ENCODE measurements at regions not wholly inside any gene's neighbourhood (a gene's known extent, or its start where the extent isn't known, plus 50 kb on each side); places are given as distances from the start of the nearest gene placed in this dataset.

- TF ChIP-seq, protein P1, sequence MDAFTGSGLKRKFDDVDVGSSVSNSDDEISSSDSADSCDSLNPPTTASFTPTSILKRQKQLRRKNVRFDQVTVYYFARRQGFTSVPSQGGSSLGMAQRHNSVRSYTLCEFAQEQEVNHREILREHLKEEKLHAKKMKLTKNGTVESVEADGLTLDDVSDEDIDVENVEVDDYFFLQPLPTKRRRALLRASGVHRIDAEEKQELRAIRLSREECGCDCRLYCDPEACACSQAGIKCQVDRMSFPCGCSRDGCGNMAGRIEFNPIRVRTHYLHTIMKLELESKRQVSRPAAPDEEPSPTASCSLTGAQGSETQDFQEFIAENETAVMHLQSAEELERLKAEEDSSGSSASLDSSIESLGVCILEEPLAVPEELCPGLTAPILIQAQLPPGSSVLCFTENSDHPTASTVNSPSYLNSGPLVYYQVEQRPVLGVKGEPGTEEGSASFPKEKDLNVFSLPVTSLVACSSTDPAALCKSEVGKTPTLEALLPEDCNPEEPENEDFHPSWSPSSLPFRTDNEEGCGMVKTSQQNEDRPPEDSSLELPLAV (CRISPR knock-in tag; conservative IDR thresholded peaks at IDR 0.05; ENCODE audit: low read depth): no peak
Measured at GRCh38 chr1:81053826-81054225, 746.9 kb upstream of the ADGRL2 start (continued).

DNA sequence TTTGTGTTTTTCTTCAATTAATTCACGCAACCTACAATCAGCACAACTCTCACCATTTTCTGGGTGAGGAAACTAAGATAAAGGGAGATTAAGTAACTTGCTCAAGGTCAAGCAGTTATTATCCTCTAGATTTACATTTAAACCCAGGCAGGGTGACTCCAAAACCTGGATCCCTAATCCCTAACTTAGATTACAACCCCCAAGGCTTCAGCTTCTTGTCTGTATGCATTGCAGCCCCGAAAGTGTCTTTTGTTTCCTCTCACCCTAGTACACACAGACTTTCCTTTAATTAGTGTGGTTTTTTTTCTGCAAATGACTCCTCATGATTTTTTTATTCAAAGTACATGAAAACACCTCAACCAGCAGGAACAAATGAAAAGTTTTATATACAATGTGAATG is 748.6 kb upstream of the ADGRL2 start:
- ChIA-PET POLR2A (no interaction called here), CTCF (ENCODE audit: low intra/inter-chr PET ratio, low total read pairs) (no interaction called here)
- ATAC-seq (no peak), DNase-seq (ENCODE audit: low spot score) (no peak), FAIRE-seq (no peak)
- H3K4me1 ChIP-seq (ENCODE audit: insufficient read depth, low read length): no peaks in the 10 kb centered on the region
- 0% methylated on average over 2 of the region's 2 CpGs for WGBS (ENCODE audit: low lambda C conversion rate)
- intact Hi-C loops (cut with micrococcal nuclease; ENCODE audit: unreplicated experiment) (no loop called here), in situ Hi-C loops (cut with HindIII; ENCODE audit: extremely low pct_ligation_motif_present, low pct_unique_long_range_greater_than_20kb) (no loop called here)
- H3K27ac ChIP-seq (ENCODE audit: extremely low read length, insufficient read depth, low read length): no peak overlapping the region
- H4K20me1 ChIP-seq (ENCODE audit: insufficient read depth, low read length): no peaks in the 10 kb centered on the region
- H3K27me3 ChIP-seq (ENCODE audit: control insufficient read depth in 1 of 2, insufficient read depth in 2 of 2, low read length in 2 of 2): no peaks in the 10 kb centered on the region
- H3K36me3 ChIP-seq (replicated peaks in 1 of 2; ENCODE audit: control insufficient read depth in 1 of 2, insufficient read depth in 2 of 2, low read length in 2 of 2): no peaks in the 10 kb centered on the region
- H3K9me3 ChIP-seq (ENCODE audit: low read length): peaks cover 47% of the 10 kb centered on the region
- no peak overlapping the region for H3K4me2 ChIP-seq (ENCODE audit: low read depth, low read length)
- H2AFZ ChIP-seq (ENCODE audit: low read length): no peak overlapping the region
- H3K79me2 ChIP-seq (ENCODE audit: insufficient read depth, low read length): no peaks in the 10 kb centered on the region
- H3K4me3 ChIP-seq (replicated peaks in 1 of 3; ENCODE audit: insufficient read depth in 1 of 3, low read depth in 2 of 3, low read length in 3 of 3): no peak overlapping the region
- BruUV-seq (replicated peaks): no TSS peak
- no peak overlapping the region for H3K9ac ChIP-seq (ENCODE audit: insufficient read depth, low read depth, low read length)
- TF ChIP-seq CBX5 (CRISPR knock-in tag; IDR thresholded peaks at IDR 0.05; ENCODE audit: borderline replicate concordance) (no peak), ZNF563 (CRISPR knock-in tag; IDR thresholded peaks at IDR 0.05) (no peak), ZNF660 (CRISPR knock-in tag; IDR thresholded peaks at IDR 0.05; ENCODE audit: borderline replicate concordance, low read depth) (no peak), SAP130 (CRISPR knock-in tag; IDR thresholded peaks at IDR 0.05; ENCODE audit: low read depth) (no peak), ARID3A (IDR thresholded peaks at IDR 0.05; ENCODE audit: low read depth, low read length) (no peak), ZFP1 (CRISPR knock-in tag; IDR thresholded peaks at IDR 0.05) (no peak), NFIC (IDR thresholded peaks at IDR 0.05; ENCODE audit: low read length) (no peak)
- TF ChIP-seq, protein P2, sequence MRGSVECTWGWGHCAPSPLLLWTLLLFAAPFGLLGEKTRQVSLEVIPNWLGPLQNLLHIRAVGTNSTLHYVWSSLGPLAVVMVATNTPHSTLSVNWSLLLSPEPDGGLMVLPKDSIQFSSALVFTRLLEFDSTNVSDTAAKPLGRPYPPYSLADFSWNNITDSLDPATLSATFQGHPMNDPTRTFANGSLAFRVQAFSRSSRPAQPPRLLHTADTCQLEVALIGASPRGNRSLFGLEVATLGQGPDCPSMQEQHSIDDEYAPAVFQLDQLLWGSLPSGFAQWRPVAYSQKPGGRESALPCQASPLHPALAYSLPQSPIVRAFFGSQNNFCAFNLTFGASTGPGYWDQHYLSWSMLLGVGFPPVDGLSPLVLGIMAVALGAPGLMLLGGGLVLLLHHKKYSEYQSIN (CRISPR knock-in tag; IDR thresholded peaks at IDR 0.05; ENCODE audit: borderline replicate concordance): no peak
- TF ChIP-seq, protein P3, sequence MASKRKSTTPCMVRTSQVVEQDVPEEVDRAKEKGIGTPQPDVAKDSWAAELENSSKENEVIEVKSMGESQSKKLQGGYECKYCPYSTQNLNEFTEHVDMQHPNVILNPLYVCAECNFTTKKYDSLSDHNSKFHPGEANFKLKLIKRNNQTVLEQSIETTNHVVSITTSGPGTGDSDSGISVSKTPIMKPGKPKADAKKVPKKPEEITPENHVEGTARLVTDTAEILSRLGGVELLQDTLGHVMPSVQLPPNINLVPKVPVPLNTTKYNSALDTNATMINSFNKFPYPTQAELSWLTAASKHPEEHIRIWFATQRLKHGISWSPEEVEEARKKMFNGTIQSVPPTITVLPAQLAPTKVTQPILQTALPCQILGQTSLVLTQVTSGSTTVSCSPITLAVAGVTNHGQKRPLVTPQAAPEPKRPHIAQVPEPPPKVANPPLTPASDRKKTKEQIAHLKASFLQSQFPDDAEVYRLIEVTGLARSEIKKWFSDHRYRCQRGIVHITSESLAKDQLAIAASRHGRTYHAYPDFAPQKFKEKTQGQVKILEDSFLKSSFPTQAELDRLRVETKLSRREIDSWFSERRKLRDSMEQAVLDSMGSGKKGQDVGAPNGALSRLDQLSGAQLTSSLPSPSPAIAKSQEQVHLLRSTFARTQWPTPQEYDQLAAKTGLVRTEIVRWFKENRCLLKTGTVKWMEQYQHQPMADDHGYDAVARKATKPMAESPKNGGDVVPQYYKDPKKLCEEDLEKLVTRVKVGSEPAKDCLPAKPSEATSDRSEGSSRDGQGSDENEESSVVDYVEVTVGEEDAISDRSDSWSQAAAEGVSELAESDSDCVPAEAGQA (IDR thresholded peaks at IDR 0.05; ENCODE audit: low read depth): no peak
- TF ChIP-seq, protein P3 (CRISPR knock-in tag; IDR thresholded peaks at IDR 0.05; ENCODE audit: borderline replicate concordance): no peak
- TF ChIP-seq, protein P4, sequence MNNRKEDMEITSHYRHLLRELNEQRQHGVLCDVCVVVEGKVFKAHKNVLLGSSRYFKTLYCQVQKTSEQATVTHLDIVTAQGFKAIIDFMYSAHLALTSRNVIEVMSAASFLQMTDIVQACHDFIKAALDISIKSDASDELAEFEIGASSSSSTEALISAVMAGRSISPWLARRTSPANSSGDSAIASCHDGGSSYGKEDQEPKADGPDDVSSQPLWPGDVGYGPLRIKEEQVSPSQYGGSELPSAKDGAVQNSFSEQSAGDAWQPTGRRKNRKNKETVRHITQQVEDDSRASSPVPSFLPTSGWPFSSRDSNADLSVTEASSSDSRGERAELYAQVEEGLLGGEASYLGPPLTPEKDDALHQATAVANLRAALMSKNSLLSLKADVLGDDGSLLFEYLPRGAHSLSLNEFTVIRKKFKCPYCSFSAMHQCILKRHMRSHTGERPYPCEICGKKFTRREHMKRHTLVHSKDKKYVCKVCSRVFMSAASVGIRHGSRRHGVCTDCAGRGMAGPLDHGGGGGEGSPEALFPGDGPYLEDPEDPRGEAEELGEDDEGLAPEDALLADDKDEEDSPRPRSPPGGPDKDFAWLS (CRISPR knock-in tag; IDR thresholded peaks at IDR 0.05; ENCODE audit: borderline replicate concordance): no peak

Data from HepG2 (cell line).